BE2C (cell line): ENCODE measurements at regions not wholly inside any gene's neighbourhood (a gene's known extent, or its start where the extent isn't known, plus 50 kb on each side); places are given as distances from the start of the nearest gene placed in this dataset.

Experiments
- DNase-seq: peaks from one replicate; pipeline ENCODE4 v3.0.0-alpha.2; 2020
- H3K27me3 ChIP-seq: fragments of 250-450 bp; sonication (Bioruptor Pico); 2 replicates; pipeline ENCODE4 v1.5.1; 2020; ENCODE audit warnings: mild to moderate bottlenecking
- H3K36me3 ChIP-seq: fragments of 250-450 bp; sonication (Bioruptor Pico); 2 replicates; pipeline ENCODE4 v1.5.1; 2020; ENCODE audit warnings: mild to moderate bottlenecking
- H3K4me1 ChIP-seq: fragments of 250-450 bp; sonication (Bioruptor Pico); 2 replicates; pipeline ENCODE4 v1.5.1; 2020
- H3K4me3 ChIP-seq: 2 replicates; pipeline ENCODE4 v1.5.1; 2011; ENCODE audit warnings: low read depth, low read length
- H3K9me3 ChIP-seq: fragments of 250-450 bp; sonication (Bioruptor Pico); 2 replicates; pipeline ENCODE4 v1.5.1; 2020
- TF ChIP-seq, protein P1 (sequence below): IDR thresholded peaks from 2 replicates; pipeline ENCODE4 v1.5.1; 2012; ENCODE audit warnings: mild to moderate bottlenecking, low read depth, low read length

DNA sequence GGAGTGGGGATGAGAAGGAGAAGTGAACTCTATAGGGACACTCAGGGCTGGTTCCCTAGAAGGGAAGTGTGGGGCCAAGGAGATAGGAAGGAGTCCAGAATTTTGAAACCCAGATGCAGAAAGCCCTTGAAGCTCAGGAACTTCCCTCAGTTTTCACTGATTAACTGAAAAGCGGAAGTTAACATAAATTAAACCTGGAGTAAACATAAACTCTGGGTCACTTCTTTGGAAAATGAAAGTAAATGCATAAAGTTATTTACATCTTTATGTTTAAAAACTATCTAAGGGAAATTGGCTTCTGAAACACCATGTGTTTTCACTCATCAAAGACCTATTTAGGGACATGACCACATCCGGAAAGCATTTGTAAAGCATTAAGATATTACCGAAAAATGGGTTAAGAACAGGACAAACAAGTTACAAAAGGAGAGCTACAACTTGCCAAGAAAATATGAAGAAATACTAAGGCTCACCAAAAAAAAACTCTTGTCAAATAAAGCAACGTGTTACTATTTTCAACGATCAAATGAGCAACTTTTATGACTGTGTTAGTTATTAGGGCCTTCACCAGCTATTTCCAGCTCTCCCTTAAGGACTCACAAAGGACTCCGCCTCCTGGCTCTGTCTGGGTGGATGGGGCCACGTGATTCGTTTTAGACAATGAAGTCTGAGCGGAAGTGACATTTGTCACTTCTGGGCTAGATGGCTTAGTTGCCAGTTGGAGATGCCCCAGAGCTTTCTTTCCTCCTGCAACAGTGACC, 439.1 kb upstream of the ZNF507 start:
- no peaks in the 10 kb centered on the region for H3K27me3 ChIP-seq
- no peaks in the 10 kb centered on the region for H3K36me3 ChIP-seq
- H3K4me1 ChIP-seq = no peaks in the 10 kb centered on the region
- TF ChIP-seq, protein P1, sequence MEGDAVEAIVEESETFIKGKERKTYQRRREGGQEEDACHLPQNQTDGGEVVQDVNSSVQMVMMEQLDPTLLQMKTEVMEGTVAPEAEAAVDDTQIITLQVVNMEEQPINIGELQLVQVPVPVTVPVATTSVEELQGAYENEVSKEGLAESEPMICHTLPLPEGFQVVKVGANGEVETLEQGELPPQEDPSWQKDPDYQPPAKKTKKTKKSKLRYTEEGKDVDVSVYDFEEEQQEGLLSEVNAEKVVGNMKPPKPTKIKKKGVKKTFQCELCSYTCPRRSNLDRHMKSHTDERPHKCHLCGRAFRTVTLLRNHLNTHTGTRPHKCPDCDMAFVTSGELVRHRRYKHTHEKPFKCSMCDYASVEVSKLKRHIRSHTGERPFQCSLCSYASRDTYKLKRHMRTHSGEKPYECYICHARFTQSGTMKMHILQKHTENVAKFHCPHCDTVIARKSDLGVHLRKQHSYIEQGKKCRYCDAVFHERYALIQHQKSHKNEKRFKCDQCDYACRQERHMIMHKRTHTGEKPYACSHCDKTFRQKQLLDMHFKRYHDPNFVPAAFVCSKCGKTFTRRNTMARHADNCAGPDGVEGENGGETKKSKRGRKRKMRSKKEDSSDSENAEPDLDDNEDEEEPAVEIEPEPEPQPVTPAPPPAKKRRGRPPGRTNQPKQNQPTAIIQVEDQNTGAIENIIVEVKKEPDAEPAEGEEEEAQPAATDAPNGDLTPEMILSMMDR = no peak
- DNase-seq = no peak
- H3K4me3 ChIP-seq = no peak overlapping the region
- no peaks in the 10 kb centered on the region; the same call in 1 of the 2 replicates for H3K9me3 ChIP-seq

DNA sequence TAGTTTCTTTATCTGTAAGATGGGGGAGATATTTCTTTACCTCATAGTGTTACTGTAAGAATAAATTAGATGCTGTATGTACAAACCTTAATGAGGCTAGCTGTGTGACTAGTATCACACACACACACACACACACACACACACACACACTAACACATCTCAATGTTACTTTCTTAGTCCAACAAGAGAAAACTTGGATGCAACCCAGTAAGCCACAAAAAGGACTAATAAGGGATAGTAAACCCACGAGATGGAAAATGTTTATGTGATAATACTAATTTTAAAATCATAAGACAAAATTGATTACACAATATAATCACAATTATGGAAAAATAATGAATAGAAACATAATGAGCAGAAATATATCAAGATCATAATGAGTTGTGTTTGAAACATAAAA, 437.7 kb upstream of the ZNF507 start:
- H3K9me3 ChIP-seq = no peaks in the 10 kb centered on the region; the same call in 1 of the 2 replicates
- no peak for DNase-seq
- no peaks in the 10 kb centered on the region for H3K4me1 ChIP-seq
- no peaks in the 10 kb centered on the region for H3K36me3 ChIP-seq
- H3K27me3 ChIP-seq = no peaks in the 10 kb centered on the region
- TF ChIP-seq, protein P1 = no peak
- H3K4me3 ChIP-seq = no peak overlapping the region

DNA sequence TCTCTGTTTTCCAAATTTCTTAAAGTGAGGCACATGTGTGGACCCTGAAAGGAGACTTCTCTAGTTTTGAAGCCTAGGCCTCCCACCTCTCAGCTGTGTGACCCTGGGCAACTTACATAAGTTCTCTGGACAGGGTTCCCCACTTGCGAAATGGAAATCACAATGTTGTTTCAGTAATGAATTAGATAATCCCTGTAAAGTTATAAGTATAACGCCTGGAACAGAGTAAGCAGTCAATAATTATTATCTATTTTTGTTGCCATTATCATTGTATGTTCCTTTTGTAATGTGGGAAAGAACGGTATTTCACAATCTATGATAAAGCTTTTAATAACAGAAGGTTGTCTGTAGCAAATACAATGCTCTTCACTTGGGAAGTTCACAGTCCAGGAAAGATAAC, 437.3 kb upstream of the ZNF507 start:
- H3K4me3 ChIP-seq = no peak overlapping the region
- TF ChIP-seq, protein P1 = no peak
- no peaks in the 10 kb centered on the region for H3K36me3 ChIP-seq
- no peaks in the 10 kb centered on the region for H3K27me3 ChIP-seq
- H3K4me1 ChIP-seq = no peaks in the 10 kb centered on the region
- H3K9me3 ChIP-seq = no peaks in the 10 kb centered on the region; the same call in 1 of the 2 replicates
- no peak for DNase-seq

DNA sequence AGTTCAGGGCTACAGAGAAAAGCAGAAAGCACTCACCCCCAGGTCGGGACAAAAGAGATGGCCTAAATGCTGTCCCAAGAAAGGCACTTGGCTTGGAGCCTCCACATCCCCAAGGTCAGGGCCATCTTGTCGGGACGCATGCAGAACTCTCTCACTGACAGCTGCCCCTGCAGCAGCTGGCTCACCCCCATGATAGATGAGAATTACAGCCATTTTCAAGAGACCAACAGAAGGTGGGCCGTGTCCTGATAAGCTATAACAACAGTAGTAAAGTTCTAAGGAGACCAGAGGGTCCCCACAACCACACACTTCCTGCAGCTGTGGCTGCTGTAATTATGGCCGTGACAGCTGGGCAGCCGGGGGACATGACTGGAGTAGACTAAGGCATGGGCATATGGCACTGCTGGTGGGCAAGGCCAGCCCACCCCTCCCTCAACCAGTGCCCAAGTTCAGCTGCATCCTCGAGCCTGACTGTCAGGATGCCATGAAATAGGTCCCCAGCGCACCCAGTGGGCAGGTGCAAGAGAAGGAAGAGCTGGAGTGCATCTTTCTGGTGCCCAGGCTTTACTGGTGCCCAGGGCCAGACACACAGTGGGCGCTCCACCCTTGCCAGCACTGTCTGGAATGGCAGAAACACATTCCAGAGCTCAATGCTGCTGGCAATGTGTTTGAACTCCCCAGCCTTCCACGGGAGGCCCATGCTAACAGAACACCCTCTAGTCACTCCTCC, 436.7 kb upstream of the ZNF507 start:
- H3K4me1 ChIP-seq = no peaks in the 10 kb centered on the region
- no peaks in the 10 kb centered on the region for H3K27me3 ChIP-seq

DNA sequence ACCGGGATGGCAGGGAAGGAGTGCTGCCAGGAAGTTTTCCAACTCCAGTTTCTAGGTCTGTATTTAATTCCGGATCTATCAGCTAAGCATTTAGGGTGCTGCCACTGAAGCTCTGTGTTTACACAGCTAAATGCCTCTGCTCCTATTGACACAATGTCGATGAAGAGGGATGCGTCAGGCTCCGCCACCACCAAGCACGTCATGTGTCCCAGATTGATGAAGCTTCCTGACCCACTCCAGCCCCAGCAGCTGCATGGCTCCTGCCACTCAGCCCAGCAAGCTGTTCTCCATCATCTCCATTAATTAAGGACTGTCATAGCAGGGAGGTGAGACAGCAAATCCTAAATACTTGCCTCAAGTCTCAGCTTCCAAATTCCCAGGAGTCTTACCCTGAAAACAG, 435.2 kb upstream of the ZNF507 start:
- Histone ChIP-seq H3K9me3 (no peaks in the 10 kb centered on the region), H3K27me3 (no peaks in the 10 kb centered on the region)
- DNase-seq = no peak

More for the DNA sequence above, 436.7 kb upstream of the ZNF507 start:
- TF ChIP-seq, protein P1 = no peak
- Histone ChIP-seq H3K9me3 (no peaks in the 10 kb centered on the region; the same call in 1 of the 2 replicates), H3K36me3 (no peaks in the 10 kb centered on the region), H3K4me3 (no peak overlapping the region)
- DNase-seq = no peak

More for the DNA sequence above, 435.2 kb upstream of the ZNF507 start:
- Histone ChIP-seq H3K4me3 (no peak overlapping the region), H3K4me1 (no peaks in the 10 kb centered on the region), H3K36me3 (no peaks in the 10 kb centered on the region)
- TF ChIP-seq, protein P1 = no peak
